ENCODE measurements at regions not wholly inside any gene's neighbourhood (a gene's known extent, or its start where the extent isn't known, plus 50 kb on each side); places are given as distances from the start of the nearest gene placed in this dataset.
"Not testable (repeated sequence)": the region's sequence is repeated elsewhere in the genome, so short reads cannot be mapped to it uniquely, and the experiment has no call there.

DNA sequence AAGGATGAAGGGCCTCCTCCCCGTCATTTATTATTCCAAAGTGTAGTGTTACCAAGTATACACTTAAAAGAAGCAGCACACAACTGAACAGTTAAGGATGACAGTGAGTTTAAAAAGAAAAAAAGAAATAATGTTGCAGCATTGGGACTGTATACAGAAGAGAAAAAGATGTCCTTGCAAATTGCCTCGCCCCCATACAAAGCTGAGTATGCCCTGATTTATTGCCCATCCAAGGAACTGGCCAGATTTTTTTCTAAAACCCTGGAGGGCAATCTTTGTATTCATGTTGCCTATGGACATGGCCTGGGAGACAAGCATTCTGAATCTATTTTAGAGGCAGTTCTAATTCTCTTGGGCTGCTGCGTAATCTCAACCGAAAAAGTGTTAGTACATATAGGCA, 182.7 kb upstream of the NR4A3 start:
- DNase-seq, result no peak

DNA sequence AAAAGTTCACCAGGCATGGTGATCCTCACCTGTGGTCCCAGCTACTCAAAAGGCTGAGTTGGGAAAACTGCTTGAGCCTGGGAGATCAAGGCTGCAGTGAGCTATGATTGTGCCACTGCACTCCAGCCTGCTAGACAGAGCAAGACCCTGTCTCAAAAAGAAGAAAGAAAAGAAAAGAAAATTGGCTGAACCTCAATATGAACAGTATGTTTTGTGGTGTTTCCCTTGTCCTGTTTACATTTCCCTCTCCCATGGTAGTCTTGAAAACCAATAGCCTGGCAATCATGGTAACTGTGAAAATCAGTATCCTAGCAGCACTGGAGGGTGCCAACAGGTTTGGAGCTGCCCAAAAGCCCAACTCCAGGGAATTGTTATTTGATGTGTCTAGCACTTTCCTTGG, 174.1 kb upstream of the NR4A3 start:
- DNase-seq, result no peak

DNA sequence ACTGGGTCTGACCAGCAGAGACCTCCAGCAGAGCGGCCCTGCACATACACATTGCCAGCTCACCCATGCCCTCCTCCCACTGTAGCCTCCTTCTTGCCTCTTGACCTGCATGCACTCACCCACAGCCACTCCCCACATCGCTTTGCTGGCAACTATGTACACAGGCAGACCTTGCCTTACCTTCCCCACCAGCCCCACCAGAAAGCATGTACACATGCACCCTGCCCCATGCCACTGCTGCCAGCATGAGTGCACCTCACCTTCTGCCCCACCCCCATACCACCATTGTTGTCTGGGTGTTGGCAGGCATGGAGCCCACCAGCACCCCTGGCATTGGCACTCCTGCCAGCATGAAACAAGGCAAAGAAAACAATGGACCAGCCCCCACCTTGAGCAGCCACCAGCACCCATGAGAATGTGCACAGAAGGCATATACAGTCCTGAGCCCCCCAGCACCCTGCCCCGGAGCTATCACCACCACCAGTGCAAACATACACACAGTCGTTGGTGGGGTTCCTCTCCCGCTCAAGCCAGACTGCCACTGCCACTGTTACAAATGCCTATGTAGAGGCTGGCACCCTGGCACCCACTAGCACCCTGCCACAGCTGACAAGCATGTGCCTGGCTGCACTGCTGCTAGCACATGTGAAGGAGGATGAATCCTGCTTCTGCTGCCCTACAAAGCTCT, 171.4 kb upstream of the NR4A3 start:
- DNase-seq, result no peak

DNA sequence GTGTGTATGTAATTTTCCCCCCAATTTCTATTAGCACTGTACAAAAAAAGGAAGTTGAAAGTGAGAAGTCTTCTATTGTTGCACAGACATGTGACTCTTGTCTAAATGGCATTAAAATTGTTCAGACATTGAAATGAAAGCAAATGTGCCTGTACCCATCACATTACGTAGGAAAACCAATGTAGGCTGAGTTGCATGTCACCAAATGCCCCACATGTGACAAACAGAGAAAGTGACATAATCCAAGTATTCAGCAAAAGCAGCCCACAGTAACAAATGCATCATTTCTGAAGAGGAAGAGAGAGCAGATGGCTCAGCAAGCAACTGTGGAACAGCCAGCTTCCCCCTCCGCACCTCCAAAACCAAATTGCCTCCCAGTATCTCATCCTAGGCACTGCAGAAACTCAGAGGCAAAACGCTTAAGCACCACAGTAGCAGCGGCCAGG, 161.5 kb upstream of the NR4A3 start:
- DNase-seq, result no peak

DNA sequence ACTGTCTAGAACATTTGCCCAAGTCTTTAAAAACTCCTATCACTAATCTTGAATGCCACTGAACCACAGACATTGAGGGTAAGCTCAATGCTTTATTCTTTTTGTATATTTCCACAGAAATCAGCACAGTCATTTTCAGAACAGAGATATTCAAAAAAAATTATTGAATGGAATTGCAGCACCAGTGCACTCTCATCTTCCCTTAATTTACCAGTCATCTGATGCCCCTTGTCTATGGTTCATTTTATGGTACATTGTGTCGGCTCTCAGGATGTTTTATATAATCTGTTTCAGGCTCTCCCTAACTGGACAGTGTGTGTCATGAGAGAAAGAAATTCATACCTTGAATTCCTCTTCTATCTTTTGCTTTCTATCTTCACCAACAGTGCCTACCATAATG, 158.4 kb upstream of the NR4A3 start:
- no peak for DNase-seq

DNA sequence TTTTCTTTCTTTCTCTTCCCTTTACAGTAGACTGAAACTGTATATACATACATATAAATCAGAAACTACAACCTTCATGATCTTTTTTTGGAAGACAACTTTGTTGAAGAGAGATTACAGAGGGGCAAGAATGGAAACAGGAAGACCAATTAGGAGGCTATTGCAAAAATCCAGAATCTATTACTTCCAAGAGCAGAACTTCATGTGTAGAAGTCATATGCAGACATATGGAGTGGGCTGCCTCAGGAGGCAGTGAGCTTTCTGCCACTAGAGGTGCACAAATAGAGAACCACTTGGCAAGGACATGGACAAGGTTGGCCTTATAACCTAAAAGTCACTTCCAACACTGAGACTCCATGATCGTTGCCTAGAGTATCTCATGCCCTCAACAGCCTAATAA, 157.8 kb upstream of the NR4A3 start:
- no peak for DNase-seq

DNA sequence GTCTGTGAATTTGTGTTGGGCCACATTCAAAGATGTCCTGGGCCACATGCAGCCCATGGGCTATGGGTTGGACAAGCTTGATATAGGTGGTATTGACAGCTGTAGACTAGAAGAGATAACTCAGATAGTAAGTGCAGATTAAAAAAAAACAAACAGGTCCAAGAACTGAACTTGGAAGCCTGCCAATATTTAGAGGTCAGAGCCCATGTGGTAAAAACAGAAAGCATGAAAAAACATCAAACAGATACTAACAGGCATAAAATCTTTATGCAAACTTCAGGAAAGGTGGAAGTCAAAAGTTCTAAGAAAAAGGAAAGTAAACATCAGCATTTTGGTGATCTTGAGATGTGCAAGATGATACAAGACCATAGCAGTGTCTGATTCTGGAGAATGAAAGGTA, 155.1 kb upstream of the NR4A3 start:
- DNase-seq, result no peak

DNA sequence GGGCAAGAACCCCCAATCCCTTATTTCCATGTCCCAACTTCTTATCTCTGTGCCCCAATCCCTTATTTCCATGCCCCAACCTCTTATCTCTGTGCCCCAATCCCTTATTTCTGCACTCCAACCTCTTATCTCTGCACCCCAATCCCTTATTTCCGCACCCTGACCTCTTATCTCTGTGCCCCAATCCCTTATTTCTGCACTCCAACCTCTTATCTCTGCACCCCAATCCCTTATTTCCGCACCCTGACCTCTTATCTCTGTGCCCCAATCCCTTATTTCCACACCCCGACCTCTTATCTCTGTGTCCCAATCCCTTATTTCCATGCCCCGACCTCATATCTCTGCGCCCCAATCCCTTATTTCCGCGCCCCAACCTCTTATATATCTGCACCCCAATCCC, 150.8 kb upstream of the NR4A3 start:
- DNase-seq, result not testable (repeated sequence)

DNA sequence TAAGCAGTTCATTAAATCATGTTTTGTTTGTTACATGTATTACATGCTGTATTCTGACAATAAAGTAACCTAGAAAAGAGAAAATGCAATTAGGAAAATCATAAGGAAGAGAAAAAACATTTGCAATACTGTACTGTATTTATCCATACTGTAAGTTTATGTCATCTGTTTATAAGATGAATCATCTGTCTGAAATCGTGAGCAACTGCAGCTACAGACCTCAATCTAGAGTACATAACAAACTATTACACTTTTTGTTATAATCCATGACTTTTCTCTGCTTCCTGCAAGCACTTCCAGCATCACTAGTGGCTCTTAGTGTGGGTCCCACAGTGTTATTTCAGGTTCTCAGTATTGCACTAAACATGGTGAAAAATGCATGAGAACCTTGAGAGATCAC, 144.4 kb upstream of the NR4A3 start:
- DNase-seq, result no peak

DNA sequence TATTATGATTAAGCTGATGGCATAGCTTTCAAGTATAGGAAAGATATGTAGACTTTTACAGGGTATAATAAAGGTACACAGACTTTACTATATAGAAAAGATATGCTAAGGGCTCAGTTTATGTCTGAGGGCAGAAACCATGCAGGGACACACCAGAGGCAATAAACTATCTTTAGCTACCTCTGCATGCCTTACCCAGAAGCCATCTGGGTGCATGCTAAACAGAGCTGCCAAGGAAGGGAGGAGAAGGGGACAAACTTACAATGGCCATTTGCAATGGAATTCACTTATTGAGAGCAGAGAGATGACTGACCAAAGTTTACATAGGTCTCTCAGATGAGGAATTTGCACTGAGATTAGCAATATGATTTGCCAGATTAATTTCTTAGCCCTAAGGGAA, 143.1 kb upstream of the NR4A3 start:
- DNase-seq, result no peak

DNA sequence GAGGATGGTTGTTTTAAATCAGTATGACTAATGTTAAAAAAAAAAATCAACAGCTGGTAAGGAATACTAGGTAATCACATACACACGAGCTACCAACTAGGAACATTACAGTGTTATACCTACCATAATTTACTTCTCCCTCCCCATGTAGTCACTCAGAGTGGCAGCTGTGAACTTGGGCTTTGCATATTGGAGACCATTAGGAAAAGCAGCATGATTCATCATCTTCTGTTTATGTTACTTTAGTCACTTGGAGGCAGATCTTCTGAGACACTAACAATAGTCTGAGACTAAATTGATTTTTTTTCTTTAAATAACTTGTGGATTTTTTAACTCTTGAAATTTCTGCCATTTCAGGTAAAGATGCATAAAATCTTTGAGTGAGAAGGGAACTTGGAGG, 141.5 kb upstream of the NR4A3 start:
- DNase-seq, result no peak

DNA sequence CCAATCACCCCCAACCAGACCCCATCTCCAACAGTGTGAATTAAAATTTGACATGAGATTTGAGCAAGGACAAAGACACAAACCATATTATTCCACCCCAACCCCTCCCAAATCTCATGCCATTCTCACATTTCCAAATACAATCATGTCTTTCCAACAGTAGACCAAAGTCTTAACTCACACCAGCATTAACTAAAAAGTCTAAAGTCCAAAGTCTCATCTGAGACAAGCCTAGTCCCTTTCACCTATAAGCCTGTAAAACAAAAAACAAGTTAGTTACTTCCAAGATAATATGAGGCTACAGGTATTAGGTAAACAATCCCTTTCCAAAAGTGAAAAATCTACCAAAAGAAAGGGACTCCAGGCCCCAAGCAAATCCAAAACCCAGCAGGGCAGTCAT, 140.6 kb upstream of the NR4A3 start:
- no peak for DNase-seq

DNA sequence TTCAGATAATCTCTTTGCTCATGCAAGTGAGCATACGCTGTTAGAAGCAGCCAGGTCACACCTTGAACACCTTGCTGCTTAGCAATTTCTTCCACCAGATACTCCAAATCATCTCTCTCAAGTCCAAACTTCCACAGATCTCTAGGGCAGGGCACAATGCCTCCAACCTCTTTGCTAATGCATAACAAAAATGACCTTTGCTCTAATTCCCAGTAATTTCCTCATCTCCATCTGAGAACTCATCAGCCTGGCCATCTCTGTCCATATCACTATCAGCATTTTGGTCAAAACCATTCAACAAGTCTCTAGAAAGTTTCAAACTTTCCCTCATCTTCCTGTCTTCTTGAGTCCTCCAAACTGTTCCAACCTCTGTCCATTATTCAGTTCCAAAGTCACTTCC, 139.3 kb upstream of the NR4A3 start:
- no peak for DNase-seq

DNA sequence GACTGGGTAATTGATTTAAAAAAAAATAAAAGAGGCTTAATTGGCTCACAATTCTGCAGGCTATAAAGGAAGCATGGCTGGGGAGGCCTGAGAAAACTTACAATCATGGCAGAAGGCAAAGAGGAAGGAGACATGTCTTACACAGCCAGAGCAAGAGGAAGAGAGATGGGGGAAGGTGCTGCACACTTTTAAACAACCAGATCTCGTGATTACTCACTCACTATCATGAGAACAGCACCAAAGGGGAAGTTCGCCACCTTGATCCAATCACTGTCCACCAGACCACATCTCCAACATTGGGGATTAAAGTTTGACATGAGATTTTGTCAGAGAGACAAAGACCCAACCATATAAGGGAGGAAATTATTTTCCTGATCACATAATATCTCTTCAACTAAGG, 138.8 kb upstream of the NR4A3 start:
- DNase-seq, result no peak

DNA sequence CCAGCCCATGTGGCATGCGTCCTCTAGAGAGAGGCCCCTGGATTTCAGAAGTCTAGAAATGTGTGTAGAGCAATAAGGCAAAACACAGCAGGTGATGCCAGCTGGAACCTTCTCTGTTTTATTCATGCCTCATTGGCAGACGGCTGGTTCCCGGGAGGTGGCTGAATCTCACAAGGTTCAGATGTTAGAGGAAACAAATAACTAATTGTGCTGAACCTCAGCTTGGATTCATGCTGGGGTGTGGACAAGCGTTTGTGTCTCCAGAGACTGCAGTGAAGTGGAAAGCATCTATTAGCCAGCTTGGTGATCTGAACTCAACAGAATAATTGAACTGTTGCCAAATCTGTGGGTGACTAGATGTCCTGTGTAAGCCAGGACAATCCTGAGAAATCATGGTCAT, 131.1 kb upstream of the NR4A3 start:
- DNase-seq, result no peak

DNA sequence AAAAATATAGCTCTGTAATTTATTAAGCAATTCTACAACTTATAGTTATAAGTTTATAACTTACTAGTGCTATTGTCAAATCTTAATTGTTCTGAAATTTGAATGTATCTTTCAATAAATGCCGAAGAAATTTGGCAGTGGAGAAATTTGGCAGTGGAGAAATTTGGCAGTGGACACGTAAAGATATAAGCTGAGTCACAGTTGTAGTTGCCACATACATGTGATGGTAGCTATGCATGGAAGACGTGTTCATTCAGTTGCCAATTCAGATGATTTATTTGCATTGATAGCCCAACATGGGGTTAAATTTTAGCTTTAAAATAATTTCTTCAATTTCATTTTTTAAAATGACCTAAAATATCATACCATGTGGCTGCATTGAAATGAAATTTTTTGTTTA, 127.8 kb upstream of the NR4A3 start:
- no peak for DNase-seq

DNA sequence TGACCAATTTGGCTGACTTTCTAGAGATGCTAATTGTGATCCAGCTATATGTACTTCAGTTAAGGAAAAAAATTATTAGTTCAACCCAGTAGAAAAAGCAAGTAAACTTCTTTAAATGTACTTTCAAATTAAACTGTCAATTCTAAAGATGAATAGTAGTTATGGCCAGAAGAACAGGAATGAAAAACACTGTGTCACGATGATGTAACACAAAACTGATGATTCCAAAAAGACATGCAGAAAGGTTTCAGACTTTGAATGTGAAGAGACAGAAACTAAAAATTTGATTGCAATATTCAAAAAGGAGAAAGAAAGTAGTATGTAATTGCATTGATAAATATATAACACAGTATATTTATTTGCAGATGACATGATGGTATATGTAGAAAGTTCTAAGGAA, 127.3 kb upstream of the NR4A3 start:
- no peak for DNase-seq

DNA sequence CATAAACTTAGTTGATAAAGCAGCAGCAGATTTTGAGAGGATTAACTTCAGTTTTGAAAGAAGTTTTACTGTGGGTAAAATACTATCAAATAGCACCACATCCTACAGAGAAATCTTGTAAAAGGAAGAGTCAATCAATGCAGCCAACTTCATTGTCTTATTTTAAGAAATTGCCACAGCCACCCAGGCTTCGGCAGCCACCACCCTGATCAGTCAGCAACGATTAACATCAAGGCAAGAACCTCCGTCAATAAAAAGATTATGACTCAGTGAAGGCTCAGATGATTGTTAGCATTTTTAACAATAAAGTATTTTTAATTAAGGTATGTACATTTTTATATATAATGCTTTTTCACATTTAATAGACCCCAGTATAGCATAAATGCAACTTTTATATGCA, 122.3 kb upstream of the NR4A3 start:
- DNase-seq, result no peak

DNA sequence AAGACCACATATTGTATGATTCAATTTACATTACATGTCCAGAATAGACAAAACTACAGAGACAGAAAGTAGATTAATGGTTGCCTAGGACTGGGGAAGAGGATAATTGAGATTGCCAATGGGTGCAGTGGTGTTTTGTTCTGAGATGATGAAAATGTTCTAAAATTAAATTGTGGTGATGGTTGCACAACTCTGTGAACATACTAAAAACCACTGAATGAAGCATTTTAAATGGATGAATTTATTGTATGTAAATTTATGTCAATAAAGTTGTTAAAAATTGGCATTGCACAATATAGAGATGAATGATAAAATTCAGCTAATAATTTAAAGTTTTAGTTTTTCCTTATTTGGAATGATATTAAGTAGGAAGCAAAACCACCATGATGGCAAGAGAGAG, 109.5 kb upstream of the NR4A3 start:
- DNase-seq, result no peak

DNA sequence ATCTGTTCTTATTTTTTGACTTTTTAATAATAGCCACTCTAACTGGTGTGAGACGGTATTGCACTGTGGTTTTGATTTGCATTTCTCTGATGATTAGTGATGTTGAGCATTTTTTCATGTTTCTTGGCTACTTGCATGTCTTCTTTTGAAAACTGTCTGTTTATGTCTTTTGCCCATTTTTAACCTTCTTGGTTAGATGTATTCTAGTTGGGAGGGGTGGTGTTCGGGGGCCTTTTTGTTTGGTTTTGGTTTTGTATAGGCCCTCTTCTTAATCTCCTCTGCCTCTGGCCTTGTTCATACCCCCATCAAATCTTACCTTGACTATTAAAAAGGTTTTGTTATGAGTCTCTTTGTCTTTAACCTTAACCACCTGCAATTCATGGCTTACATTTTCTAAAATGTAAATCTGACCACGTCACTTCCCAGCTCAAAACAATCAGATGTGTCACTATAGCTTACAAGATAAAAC, 107.8 kb upstream of the NR4A3 start:
- DNase-seq, result no peak

DNA sequence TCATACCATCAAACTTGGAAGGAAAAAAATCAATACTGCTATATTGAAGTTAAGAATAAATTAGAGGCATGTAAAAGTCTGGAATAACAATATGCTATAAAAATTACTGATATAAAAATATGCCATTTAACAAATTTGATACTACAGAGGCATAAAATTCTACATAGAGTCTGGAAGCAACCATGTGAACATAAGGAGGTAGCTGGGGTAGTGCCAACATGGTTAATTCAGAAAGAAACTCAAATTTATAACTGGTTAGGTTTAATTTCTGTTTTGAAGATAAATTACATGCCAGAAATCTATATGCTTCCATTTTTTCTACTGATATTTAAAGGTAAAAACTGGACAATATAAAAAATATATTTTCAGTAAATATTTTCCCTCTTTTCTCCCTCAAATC, 103.1 kb upstream of the NR4A3 start:
- DNase-seq, result no peak

DNA sequence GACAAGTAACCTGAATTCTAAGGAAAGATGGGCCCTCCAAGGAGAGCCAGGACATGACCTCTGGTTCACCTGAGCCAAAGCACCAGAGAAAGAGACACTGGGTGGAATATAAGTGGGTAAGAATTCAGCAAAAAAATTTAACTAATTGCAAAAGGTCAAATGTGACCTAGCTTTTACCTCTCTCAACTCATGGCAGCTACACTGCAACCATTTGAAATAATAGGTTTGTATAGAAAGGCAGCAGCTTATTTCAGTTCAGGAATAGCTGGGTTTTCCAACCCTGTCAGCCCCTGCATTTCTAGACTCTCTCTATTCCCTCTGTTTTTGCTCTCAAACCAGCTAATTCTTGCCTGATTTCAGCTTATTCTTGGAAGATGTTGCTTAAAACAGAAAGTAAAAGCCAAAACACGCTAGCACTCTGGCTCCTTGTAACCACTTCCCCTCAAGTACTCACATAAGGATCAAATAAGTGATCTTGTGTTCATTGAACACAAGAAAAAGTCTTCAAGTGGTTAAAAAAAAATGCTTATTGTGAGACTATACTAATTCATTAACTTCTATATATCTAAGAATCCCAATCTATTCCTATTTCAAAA, 101.1 kb upstream of the NR4A3 start:
- DNase-seq, result no peak

DNA sequence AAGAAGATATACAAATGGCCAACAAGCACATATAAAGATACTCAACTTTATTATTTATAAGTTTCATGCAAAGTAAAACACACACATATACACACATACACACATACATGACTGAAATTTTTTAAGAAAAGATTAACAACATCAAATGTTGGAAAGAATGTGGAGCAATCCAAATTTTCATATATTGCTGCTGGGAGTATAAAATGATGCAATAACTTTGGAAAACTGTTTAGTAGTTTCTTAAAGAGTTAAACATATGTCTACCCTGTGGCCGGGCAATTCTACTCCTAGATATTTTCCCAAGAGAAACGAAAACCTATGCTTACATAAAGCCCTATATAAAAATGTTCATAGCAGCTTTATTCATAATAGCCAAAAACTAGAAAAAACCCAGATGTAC, 99.8 kb upstream of the NR4A3 start:
- DNase-seq, result no peak

DNA sequence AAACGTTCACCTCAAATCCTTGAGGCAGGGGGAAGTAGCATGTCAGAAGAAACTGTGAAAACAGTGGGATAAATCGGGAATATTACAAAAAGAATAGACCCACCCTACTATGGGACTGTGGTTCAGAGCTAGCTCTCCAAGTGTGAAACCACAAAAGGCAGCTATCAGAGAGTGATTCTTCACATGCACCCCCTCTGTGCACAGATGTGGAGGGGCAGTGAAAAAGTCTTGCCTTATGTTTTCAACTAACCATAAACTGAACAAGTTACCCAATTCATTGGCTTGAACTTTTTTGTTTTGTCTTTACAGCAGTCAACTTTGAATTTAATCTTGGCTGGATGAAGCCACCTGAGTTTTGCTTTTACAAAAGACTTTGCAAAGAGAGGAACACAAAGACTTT, 98.8 kb upstream of the NR4A3 start:
- no peak for DNase-seq

DNA sequence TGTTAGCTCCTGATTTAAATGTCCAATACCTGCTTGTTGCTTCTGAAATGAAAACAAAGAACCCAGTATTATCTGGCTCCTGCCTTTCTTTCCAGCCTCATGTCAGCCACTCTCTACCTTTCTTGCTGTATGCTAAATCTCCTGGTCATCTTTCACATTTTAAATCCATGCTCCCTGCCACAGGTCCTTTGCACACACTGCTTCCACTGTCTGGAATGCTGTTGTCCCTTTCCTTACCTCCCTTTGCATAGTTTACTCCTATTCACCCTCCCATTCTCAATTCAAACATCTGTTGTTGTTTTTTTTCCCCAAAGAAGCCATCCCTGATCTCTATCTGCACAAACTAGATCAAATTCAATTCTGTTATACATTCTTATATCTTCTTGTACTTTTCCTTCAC, 97.0 kb upstream of the NR4A3 start:
- DNase-seq, result no peak

All from NCI-H2227 treated with DMSO at 0.1 percent for 48 hours (cell line).